HEK293T (cell line): ENCODE measurements at regions not wholly inside any gene's neighbourhood (a gene's known extent, or its start where the extent isn't known, plus 50 kb on each side); places are given as distances from the start of the nearest gene placed in this dataset.

Source experiments
- CTCF ChIA-PET: fragments of 350-600 bp; formaldehyde crosslinking; extraction: SDS; loops from one replicate; lab custom pipeline; 2021; ENCODE audit warnings: antibody characterized with exemption, inconsistent platforms; lab: Yijun Ruan, JAX
- POLR2A ChIA-PET: fragments of 350-600 bp; formaldehyde crosslinking; extraction: SDS; loops from one replicate; lab custom pipeline; 2020; ENCODE audit warnings: antibody characterized with exemption, inconsistent platforms; lab: Yijun Ruan, JAX
- DNase-seq: peaks from one replicate; pipeline ENCODE4 v3.0.0; 2012; ENCODE audit warnings: mixed read lengths; ENCODE audit errors: extremely low spot score
- ARNT ChIP-seq: fragments of 450-650 bp; IDR thresholded peaks from 2 replicates; pipeline ENCODE4 v1.6.1; 2017; ENCODE audit warnings: mild to moderate bottlenecking
- BHLHE40 ChIP-seq: fragments of 450-650 bp; IDR thresholded peaks from 2 replicates; pipeline ENCODE4 v1.6.1; 2016; ENCODE audit warnings: mild to moderate bottlenecking, moderate library complexity, borderline replicate concordance
- CTBP1 ChIP-seq: fragments of 450-650 bp; IDR thresholded peaks from 2 replicates; pipeline ENCODE4 v1.6.1; 2016; ENCODE audit warnings: borderline replicate concordance
- ELF4 ChIP-seq: fragments of 450-650 bp; IDR thresholded peaks from 2 replicates; pipeline ENCODE4 v1.6.1; 2017; ENCODE audit warnings: antibody characterized with exemption
- FOXA1 ChIP-seq: fragments of 450-650 bp; IDR thresholded peaks from 2 replicates; pipeline ENCODE4 v1.6.1; 2016; ENCODE audit warnings: mild to moderate bottlenecking
- FOXK2 ChIP-seq: fragments of 450-650 bp; IDR thresholded peaks from 2 replicates; pipeline ENCODE4 v1.6.1; 2016; ENCODE audit warnings: mild to moderate bottlenecking
- FOXM1 ChIP-seq: fragments of 450-650 bp; IDR thresholded peaks from 2 replicates; pipeline ENCODE4 v1.6.1; 2017; ENCODE audit warnings: mild to moderate bottlenecking, borderline replicate concordance
- HDGF ChIP-seq: fragments of 450-650 bp; IDR thresholded peaks from 2 replicates; pipeline ENCODE4 v1.6.1; 2017; ENCODE audit warnings: antibody characterized with exemption, borderline replicate concordance
- L3MBTL2 ChIP-seq: fragments of 450-650 bp; conservative IDR thresholded peaks from 2 replicates; pipeline ENCODE4 v1.6.1; 2016; ENCODE audit warnings: mild to moderate bottlenecking
- LEF1 ChIP-seq: fragments of 450-650 bp; IDR thresholded peaks from 2 replicates; pipeline ENCODE4 v1.6.1; 2017; ENCODE audit warnings: mild to moderate bottlenecking, borderline replicate concordance
- NFRKB ChIP-seq: fragments of 450-650 bp; IDR thresholded peaks from 2 replicates; pipeline ENCODE4 v1.6.1; 2016; ENCODE audit warnings: mild to moderate bottlenecking, moderate library complexity
- PKNOX1 ChIP-seq: fragments of 450-650 bp; IDR thresholded peaks from 2 replicates; pipeline ENCODE4 v1.6.1; 2016
- SP1 ChIP-seq: fragments of 450-650 bp; IDR thresholded peaks from 2 replicates; pipeline ENCODE4 v1.6.1; 2017
- SUZ12 ChIP-seq: fragments of 450-650 bp; IDR thresholded peaks from 2 replicates; pipeline ENCODE4 v1.6.1; 2016; ENCODE audit warnings: mild to moderate bottlenecking
- TARDBP ChIP-seq: fragments of 450-650 bp; IDR thresholded peaks from 2 replicates; pipeline ENCODE4 v1.6.1; 2016
- ZNF384 ChIP-seq: fragments of 450-650 bp; IDR thresholded peaks from 2 replicates; pipeline ENCODE4 v1.6.1; 2016

GRCh38 chr16:11447836-11448235, 102.6 kb downstream of the RMI2 start:
- no peak for TF ChIP-seq FOXM1
- no peak for TF ChIP-seq NFRKB
- no peak for TF ChIP-seq L3MBTL2
- TF ChIP-seq TARDBP = no peak
- TF ChIP-seq SUZ12 = no peak
- no peak for TF ChIP-seq HDGF
- TF ChIP-seq ZNF384 = no peak
- TF ChIP-seq LEF1 = no peak
- no peak for TF ChIP-seq PKNOX1
- TF ChIP-seq ARNT = no peak
- ChIA-PET CTCF (no interaction called here), POLR2A (no interaction called here)
- DNase-seq = no peak

- TF ChIP-seq ZNF384 (no peak), HDGF (no peak), TARDBP (no peak), ELF4 (no peak), SUZ12 (no peak), FOXK2 (no peak), ARNT (no peak), BHLHE40 (no peak), FOXA1 (no peak), L3MBTL2 (no peak)
- CTCF ChIA-PET = no interaction called here
- POLR2A ChIA-PET = no interaction called here
- no peak for DNase-seq
Measured at GRCh38 chr16:11448796-11449416, 103.6 kb downstream of the RMI2 start.

- ChIA-PET CTCF (no interaction called here), POLR2A (no interaction called here)
- no peak for DNase-seq
- TF ChIP-seq ARNT = no peak
- no peak for TF ChIP-seq HDGF
- TF ChIP-seq SUZ12 = no peak
- no peak for TF ChIP-seq FOXM1
- TF ChIP-seq L3MBTL2 = no peak
- no peak for TF ChIP-seq CTBP1
- TF ChIP-seq NFRKB = no peak
- no peak for TF ChIP-seq LEF1
- TF ChIP-seq ZNF384 = no peak
- TF ChIP-seq FOXA1 = no peak
- TF ChIP-seq BHLHE40 = no peak
- no peak for TF ChIP-seq PKNOX1
- no peak for TF ChIP-seq TARDBP
- no peak for TF ChIP-seq ELF4
- no peak for TF ChIP-seq SP1
- TF ChIP-seq FOXK2 = no peak
Measured at GRCh38 chr16:11449716-11450115, 104.5 kb downstream of the RMI2 start.

GRCh38 chr16:11450136-11450535, 104.9 kb downstream of the RMI2 start:
- CTCF ChIA-PET = no interaction called here
- DNase-seq = no peak
- POLR2A ChIA-PET = no interaction called here
- no peak for TF ChIP-seq PKNOX1
- TF ChIP-seq BHLHE40 = no peak
- TF ChIP-seq LEF1 = no peak
- TF ChIP-seq FOXM1 = no peak
- TF ChIP-seq L3MBTL2 = no peak
- no peak for TF ChIP-seq NFRKB
- TF ChIP-seq ELF4 = no peak
- TF ChIP-seq FOXA1 = no peak
- TF ChIP-seq CTBP1 = no peak
- TF ChIP-seq TARDBP = no peak
- TF ChIP-seq FOXK2 = no peak
- TF ChIP-seq ARNT = no peak
- TF ChIP-seq HDGF = no peak
- TF ChIP-seq SUZ12 = no peak
- no peak for TF ChIP-seq ZNF384

GRCh38 chr16:11452298-11452697, 107.0 kb downstream of the RMI2 start:
- POLR2A ChIA-PET = no interaction called here
- TF ChIP-seq NFRKB (no peak), ELF4 (no peak), BHLHE40 (no peak), ZNF384 (no peak), SUZ12 (no peak), L3MBTL2 (no peak), LEF1 (no peak), ARNT (no peak), TARDBP (no peak), HDGF (no peak)
- CTCF ChIA-PET = no interaction called here

GRCh38 chr16:11452746-11453389, 107.6 kb downstream of the RMI2 start:
- TF ChIP-seq SUZ12 (no peak), ARNT (no peak), CTBP1 (no peak), BHLHE40 (no peak), HDGF (no peak), ELF4 (no peak), FOXM1 (no peak), ZNF384 (no peak), L3MBTL2 (no peak), TARDBP (no peak), SP1 (no peak), LEF1 (no peak), FOXA1 (no peak), FOXK2 (no peak), NFRKB (no peak), PKNOX1 (no peak)
- POLR2A ChIA-PET = no interaction called here
- no peak for DNase-seq
- CTCF ChIA-PET = no interaction called here

More at GRCh38 chr16:11452298-11452697, 107.0 kb downstream of the RMI2 start:
- no peak for DNase-seq
